NB4 (cell line): ENCODE measurements at regions not wholly inside any gene's neighbourhood (a gene's known extent, or its start where the extent isn't known, plus 50 kb on each side); places are given as distances from the start of the nearest gene placed in this dataset.

Experiments
- CTCF ChIP-seq: IDR thresholded peaks from one replicate; pipeline ENCODE4 v1.5.1; 2012; ENCODE audit warnings: low read depth, low read length
- POLR2A ChIP-seq: IDR thresholded peaks from 2 replicates; pipeline ENCODE4 v1.6.1; 2011; ENCODE audit warnings: mild to moderate bottlenecking; ENCODE audit not compliant: insufficient read length; ENCODE audit errors: extremely low read depth

DNA sequence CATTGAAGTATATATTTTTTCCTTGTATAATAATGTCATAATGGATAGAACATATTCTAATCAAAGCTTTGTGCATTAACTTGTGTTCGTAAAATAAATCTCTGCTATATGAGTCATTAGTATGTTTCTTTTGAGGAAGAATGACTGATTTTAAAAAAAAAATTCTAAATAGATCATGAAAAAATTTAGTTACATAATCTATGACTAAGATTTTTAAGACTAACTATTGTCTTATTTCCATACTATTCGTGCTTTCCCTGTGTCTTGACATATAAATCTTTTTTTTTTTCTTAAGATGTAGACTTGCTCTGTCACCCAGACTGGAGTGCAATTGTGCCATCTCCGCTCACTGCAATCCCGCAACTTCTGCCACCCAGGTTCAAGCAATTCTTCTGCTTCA is 226.1 kb downstream of the DSEL start:
- no peak for TF ChIP-seq CTCF
- TF ChIP-seq POLR2A, result no peak
